GM12892 (cell line): ENCODE measurements at regions not wholly inside any gene's neighbourhood (a gene's known extent, or its start where the extent isn't known, plus 50 kb on each side); places are given as distances from the start of the nearest gene placed in this dataset.

Experiments
- POLR2A ChIP-seq: IDR thresholded peaks from 2 replicates; pipeline ENCODE4 v1.6.1; 2011; ENCODE audit warnings: low read depth, low read length, control low read depth
- TAF1 ChIP-seq: IDR thresholded peaks from 2 replicates; pipeline ENCODE4 v1.6.1; 2011; ENCODE audit warnings: low read depth, mild to moderate bottlenecking, control low read depth, low read length, borderline replicate concordance

DNA sequence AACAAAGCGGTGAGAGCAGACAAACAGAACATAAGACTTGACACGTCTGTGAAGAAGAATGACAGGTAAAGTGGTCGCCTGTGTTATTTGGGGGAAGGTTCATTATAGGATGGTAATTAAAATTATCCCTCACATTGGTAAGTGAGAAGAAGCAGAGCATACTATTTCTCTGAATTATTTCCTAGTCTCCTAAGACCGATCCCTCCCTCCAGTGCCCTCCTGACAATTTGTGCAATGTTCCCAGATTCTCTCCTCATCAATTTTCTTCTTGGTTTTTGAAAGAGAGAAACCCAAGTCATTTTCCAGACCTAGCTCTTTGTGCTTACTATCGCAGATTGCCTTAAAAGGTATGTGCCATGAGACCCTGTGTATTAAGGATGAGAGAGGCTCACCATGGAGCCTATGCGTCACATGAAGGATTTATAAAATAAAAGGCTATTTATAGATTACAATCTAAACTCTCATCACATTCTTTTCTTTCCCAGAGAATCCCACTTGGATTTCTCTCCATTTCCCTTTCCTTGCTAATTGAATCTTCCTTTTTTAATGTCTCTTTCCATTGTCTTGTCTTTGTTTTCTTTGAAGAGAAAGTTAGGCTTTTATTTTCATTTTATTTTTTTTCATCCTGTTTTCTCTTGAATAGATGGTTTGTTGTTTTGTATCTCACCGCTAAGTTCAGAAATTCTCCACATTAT, 112.0 kb downstream of the PPP1R3A start:
- no peak for TF ChIP-seq TAF1
- no peak for TF ChIP-seq POLR2A
